NCI-H526 treated with DMSO at 0.1 percent for 48 hours (cell line): ENCODE measurements at regions not wholly inside any gene's neighbourhood (a gene's known extent, or its start where the extent isn't known, plus 50 kb on each side); places are given as distances from the start of the nearest gene placed in this dataset.
A peak's percentile ranks its signal among the peaks of the same experiment; 100 is the strongest.

ENCODE experiments used
- DNase-seq: peaks from one replicate; lab custom pipeline; 2025; lab: John Stamatoyannopoulos, UW

DNA sequence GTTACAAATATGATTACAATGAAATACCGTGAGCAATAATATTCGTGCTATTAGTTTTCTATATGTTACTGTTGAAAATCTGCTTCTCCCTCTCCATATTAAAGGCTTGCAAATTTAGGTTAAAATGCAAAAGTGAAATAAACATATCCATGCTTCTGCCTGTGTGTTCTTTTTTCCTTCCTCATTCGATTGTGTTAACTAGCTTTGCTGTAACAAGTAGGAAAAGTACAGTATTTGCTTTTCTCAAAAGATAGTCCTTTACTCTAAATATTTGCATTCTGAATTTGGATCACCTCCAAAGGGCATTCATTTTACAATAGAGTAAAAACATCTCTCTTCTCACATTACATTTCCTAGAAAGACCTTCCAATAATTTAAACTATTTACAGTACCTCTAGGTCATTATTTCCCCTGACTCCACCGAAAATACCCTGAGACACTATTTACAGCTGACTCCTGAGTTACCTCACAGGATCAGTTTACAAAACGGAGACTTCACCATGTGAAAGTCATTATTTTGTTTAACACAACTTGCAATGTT, 835.0 kb upstream of the FANCL start:
- DNase-seq, result no peak

DNA sequence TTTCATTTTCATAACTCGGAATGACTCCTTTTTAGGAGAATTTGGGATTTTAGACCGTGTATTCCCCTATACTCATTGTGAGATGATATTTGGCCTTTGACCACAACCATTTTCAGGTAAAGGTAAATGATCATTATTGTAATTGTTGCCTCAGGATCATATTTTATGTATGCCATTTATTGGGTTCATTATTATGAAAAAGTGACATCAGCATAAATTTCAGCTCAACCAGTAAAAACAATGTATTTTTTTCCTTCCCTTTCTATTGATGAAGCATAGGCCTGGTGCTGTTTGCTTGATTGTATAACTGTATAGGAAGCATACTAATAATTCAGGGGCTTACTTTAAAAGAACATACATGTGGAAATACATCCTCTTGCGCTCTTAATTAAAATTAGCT, 832.9 kb upstream of the FANCL start:
- DNase-seq, result no peak

DNA sequence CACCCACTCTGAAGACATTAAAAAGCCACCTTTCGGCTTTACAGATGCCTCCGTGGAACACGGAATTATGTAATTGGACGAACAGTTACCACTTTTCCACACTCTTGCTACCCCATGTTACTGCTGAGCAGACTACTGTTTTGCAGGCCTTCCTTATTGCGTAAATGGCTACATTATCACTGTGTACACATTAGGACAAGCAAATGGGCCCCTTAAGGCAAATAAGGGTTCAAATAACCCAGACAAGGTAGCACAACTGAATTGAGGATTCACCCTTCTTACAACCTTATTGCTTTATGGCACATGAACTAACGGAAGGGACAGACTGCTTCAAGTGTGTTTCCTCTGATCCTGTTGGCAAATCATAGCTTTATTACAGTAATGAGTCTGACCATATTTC, 832.2 kb upstream of the FANCL start:
- peak; percentile 64 for DNase-seq

DNA sequence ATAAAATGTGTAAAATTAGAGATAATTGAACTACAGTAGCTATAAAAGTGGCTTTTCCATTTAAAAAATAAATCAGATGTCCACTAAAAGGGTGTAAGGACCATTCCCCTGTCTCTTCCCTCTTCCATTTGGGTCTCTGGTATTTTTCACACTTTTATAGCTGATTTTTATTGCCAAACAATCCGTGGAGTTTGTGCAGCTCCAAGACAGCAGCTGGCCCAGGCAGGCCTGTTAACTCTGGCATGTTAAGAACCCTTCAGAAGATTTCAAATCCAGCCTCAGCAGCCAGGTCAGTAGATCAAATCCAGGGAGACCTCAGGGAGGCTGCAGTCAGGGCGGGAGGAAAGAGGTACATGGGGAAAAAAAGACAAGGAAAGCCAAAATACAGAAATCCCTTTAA, 827.1 kb upstream of the FANCL start:
- DNase-seq, result no peak

DNA sequence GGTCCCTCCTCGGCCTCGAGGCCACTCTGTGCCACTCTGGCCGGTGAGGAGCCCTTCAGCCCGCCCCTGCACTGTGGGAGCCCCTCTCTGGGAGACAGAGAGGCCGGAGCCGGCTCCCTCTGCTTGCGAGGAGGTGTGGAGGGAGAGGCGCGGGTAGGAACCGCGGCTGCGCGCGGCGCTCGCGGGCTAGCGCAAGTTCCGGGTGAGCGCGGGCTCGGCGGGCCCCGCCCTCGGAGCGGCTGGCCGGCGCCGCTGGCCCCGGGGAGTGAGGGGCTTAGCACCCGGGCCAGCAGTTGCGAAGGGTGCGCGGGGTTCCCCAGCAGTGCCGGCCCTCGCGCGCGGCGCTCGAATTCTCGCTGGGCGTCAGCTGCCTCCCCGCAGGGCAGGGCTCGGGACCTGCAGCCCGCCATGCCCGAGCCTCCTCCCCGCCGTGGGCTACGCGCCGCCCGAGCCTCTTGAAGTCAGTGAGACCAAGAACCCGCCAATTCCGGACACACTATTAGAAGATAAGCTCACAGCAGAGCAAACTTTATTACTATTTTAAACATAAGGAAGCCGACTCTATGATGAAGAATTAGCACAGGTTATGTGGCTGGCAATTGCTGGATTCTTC, 825.8 kb upstream of the FANCL start:
- DNase-seq, result no peak

DNA sequence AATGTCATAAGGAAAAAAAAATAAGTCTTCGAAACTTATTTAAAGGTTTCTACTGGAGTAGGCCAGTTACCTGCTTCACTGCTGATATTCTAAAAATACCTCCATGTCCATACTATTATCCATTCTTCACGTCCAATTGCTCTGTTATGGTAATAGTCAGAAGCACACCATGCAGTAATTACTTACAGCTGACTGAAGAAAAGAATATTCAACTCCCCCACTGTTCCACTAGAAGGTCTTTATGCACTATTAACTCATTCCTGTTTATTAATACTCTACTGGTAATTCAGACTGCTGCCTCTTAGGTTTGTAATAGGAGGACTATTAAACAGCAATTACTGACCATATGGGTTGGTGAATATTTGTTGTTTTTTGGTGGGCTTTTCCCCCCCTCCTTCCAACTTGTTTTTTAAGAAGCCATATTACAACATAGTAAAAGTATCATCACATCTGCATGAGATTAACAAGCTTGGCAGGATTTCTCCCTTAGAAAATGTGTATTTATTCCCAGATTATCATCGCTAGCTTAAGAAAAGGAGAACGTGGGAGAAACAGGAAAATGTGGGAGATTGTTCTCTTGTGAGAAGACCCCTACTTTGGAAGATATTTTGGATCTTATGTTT, 806.4 kb upstream of the FANCL start:
- DNase-seq, result no peak

DNA sequence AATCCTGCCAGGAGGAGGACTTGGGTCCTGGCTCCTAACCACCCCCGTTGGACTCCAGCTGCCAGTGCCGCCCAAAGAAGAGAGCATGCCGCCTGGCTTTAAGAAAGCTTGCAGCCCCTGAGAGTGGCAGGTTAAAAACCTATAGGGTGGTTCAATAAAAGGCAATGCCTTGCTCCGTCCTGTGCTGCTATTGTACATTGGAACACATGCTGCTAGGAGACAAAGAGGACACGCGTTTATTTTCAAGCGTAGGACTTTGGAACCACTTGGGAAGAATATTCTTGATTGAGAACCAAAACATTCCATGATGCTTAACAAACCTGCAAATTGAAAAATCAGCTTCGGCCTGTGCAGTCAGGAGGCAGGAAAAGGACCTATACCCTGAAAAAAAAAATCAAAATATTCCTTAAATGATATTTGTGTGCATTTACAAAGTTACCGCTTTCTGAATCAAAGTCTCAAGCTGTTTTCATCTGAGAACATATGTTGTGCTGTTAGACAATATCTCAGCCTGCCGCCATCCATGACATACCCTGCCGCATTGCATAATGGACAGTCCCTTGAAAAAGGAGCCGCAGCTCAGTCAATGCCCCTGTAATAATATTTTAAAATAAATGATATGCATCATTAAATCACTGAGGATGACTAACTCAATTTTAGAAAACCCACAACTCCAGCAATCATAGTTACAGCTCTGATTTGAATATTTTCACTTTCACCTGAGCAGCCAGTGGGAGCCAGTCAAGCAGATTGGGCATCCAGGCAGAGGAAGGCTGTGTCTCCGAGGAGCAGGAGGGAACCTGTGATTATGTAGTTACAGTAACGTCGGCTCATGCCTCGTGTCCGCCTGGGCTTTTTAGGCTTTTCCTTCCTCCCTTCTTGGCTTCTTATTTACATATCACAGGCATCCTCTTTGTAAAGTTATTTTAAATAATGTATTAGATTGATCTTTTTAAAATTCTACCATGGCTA, 805.6 kb upstream of the FANCL start:
- DNase-seq, result no peak

DNA sequence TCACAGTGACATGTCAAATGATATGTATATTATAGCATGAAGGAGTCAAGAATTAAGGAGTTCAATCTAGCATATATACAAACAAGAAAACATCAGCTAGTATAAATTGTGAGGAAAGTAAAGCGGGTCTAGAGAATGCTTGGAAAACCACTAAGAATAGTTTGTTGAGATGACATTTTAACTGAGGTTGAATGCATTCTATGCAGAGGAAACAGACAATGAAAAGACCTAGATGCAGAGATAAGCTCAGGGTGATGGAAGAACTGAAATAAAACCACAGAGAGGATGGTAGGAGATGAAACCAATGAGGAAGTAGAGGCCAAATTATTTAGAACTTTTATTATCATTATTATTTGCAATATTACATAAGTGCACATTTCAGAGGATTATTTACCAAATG, 803.6 kb upstream of the FANCL start:
- no peak for DNase-seq

DNA sequence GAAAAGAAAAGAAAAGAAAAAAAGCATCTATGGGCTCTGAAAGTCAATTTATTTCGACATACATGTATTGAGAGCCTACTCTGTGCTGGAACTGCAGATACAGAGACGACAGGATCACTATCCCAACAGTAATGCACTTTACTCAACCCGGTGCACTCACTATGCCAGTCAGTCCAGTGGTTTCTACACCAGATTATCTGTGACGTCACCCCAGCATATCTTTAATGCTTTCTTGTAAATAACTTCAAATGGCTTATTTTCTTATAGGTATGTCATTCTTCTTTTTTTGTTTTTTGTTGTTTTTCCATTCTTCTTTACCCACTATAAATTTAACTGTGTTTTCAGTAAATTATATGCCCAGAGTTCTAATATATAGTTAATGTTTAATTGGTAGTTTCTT, 800.0 kb upstream of the FANCL start:
- DNase-seq, result no peak

DNA sequence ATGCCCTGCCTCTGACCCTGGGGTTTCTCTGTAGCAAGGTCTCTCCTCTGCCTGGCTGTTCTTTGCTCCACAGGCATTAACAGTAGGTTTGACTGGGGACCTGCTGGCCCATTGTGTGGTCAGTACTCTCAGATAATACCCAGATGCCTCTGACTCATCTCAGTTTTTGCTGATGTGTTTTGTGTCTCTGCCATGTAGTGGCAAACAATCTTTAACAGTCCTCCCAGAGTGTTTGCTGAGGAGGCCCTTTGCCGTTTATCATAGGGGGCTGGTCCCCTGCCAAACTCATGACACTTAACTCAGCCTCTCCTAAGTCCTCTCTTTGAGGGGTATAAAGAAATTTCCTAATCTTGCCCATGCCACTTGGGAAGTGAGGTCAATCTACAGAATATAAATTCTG, 793.7 kb upstream of the FANCL start:
- DNase-seq, result no peak

DNA sequence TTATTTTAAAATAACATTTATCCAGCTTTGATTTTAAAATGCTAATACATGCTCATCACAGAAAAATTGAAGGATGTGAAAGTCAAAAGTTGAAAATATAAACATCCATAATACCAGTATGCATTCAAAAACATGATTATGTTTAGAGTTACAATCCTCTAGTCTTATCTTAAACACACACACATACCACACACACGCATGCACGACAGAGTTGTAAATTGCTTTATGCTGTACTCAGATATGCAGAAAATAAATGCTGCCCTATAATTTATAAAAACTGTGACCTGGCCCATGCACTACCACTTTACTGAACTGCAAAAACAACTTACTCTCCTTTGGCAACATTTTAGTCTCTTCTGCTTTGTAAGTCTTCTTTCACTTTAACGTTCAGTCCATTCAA, 793.0 kb upstream of the FANCL start:
- DNase-seq, result no peak

DNA sequence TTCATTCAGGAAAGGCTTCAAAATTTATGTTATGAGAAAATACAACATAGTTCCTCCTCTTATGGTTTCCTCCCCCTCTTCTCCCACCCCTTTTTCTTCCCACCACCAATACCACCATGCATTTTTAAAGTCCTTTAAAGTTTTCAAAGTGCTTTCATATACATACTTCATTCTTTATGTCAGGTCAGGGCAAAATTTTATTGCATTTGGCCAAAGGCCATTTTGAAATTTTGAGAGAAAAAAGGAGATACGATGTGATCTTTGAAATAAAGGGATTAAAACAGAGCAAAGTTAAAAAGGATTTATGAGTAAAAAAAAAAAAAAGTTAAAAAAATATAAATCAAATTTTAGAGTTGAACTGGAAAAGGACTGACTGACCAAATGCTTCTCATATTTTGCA, 792.5 kb upstream of the FANCL start:
- DNase-seq, result no peak

DNA sequence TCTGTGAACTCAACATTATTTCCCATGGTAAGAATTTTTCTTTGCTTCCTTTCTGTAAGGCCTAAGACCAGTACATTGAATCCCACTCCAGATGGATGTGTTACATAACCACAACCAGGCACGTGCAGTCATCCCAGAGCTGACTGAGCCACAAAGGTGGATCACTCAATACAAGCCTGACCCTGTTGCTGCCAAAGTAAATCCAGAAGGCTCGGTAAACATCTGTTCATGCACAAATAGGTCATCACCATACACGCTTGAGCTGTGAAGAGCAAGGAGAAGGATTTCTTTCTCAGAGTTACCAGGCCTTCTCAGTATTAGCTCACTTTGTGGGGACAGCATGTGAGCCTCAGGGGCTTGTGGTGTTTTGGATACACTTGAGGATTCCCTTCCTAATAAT, 791.4 kb upstream of the FANCL start:
- no peak for DNase-seq

DNA sequence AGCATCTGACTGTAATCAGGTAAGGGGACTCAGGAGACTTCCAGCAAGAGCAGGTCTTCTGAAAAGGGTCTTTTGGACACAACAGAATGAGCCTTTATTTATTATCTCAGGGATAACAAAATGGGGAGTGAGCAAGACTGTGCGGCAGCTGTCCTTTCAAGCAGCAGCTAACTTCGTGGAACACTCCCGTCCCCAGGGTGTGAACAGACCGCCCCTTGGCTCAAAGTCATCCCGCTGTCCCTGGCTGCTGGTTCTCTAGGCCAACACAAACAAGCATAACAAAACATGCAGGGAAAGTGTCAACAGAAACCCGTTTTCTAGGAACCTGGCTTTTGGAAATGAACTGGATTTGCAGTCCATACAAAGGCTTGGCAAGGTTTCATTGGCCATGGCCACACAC, 787.9 kb upstream of the FANCL start:
- no peak for DNase-seq

DNA sequence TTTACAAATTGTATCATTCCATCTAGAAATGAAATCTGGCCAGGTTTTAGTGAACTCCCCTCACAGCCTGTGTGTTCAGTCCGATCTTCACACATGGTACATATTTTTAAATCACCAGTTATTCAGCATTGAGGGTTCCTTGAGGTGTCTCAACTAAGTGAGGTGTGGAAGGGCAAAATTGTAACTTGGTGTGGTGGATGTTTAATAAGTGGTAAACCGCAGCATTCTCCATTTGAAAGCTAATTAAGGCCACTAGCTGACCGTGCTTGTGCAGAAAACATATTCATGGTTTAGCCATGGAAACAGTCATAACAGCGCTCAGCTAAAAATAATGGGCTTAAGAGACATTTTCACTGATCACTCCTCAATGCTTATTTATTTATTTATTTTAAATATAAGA, 786.2 kb upstream of the FANCL start:
- no peak for DNase-seq

DNA sequence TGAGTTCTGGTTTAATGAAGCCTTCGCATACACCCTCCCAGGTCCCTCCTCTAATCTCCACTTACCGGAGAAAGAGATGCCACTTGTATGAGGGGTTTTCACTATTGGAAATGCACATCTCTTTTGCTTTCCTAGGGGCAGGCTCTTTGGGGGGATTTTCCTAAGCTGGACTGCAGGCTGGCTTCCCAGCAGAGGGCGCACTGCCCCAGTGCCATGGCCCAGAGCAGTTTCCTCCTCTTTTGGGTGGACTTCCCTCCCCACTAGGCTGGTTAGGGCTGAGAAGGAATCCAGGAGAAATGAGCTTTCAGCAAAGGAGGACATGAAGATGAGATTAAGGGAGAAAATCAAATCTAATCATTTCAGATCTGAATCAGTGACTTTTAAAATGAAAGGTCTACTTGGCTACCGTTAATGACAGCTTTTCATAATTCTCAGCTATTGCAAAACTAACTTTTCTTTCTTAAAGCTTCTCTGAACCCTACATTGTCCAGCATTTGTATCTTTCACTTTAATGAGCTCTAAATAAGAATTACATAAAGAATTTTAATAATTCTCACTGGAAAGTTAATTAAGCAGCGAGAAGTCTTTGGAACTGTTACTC, 784.1 kb upstream of the FANCL start:
- DNase-seq, result no peak

DNA sequence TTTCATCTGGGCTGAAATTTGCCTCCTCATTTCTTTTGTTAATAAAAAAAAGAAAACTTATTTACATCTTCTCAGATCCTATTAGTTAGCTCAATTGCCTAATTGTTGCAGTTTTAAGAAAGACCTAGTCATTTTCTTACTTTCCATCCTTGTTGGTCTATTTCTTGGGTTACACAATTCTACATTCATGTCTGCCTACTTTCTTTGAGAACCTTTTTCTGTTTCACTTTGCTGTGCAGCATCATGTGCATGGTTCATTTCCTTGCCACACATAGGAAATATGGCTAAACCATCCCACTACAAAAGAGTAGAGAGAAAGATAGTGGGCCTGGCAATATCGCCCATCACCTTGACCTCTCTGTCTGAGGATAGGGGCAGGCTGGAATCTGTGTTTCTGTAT, 780.7 kb upstream of the FANCL start:
- DNase-seq, result no peak

DNA sequence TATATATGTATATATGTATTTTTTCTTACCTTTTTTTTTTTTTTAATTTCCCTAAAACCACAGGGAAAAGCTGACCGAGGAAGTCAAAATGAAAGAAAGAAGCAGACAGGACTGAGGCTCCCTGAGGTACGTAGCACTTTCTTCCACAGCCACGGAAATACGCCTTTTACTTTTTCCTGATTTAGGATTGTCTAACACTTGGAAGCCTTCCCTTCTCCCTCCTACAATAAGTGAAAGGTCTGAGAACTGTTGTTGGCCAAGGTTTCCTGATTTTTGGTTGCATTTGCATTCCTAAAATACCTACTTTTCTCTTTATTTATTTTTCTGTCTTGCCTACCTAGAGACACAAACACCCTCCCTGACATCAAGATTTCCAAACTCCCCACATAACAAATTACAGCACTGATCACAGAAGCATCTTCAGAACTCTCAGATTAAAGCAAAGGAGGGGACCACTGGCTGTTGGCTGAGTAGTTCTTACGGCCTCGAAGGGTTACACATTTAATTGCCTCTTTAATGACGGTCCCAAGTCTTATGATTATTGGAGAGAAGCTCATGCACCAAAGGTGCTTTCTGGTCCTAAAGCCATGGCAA, 778.5 kb upstream of the FANCL start:
- no peak for DNase-seq

DNA sequence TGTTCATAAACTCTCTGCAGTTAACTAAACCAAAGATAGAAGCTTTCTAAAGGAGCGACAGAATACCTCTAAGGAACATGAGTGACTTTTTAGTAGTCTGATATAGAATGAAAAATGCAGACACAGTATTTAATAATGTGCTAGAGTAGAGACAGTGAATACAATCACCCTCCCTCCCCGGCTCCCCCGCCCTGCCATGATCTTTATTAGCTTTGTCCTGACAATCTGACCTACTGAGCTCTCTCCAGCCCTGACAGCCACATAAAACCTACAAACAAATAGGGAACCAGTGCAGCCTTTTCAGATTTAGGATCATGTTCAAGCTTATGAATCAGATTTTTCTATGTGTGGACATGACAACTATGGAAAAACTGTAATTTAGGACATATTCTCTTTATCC, 777.6 kb upstream of the FANCL start:
- DNase-seq, result no peak

DNA sequence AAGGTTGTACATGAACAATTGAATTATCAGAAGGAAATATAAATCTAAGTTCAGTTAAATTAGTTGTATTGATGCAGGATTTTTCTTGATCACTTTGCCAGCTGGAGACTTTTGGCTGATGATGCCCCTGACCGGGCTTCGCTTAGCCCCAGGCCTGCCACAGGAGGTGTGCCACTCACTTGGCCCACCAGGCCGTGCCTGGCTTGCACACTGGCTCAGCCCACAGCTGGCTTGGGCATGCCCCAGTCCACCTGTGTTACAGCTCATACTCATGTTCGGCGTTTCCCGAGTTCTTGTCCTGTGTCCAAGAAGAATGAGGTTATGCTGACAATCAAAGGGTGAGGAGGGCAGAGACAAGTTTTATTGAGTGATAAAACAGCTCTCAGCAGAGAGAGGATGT, 773.9 kb upstream of the FANCL start:
- no peak for DNase-seq

DNA sequence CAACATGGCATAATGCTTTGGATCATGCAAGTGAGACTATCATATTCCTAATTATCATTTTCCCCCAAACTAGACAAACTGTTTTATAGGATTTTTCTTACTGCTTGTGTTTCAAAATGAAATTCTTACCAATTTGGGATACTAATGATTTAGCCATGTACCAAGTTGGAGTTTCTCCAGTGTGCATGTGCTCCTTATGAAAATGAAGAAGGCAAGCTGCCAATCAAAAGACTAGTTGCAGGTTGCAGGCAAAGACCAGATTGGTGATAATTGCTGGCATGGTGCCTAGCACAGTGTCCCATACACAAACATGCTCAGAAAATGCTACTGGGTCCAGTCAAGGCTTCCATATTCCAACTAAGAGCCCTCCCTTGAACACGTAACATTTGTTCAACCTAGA, 771.8 kb upstream of the FANCL start:
- no peak for DNase-seq

DNA sequence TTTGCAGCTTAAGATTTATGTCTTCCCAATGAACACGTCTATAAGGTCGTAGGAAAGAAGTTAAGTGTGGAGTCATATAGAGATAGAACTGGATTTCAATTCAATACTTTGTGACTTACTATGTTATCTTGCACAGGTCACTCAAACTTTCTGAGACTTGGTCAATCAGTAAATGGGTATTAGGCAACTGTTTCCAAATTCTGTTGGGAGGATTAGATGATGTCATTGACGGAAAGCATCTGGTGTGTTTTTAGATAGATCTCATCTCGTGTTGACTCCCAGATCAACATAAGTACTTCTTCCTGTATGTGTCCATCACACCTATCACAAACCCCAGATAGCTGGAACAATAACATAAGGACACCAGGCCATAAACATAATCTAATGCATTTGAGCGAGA, 771.1 kb upstream of the FANCL start:
- DNase-seq, result no peak
